GM18505 (cell line): ENCODE measurements at regions not wholly inside any gene's neighbourhood (a gene's known extent, or its start where the extent isn't known, plus 50 kb on each side); places are given as distances from the start of the nearest gene placed in this dataset.

ENCODE experiments used
- ATAC-seq: cut with Tn5 transposase; IDR thresholded peaks from one replicate; pipeline ENCODE4 v1.9.1; 2021; ENCODE audit not compliant: unreplicated experiment
- POLR2A ChIP-seq: IDR thresholded peaks from 4 replicates; pipeline ENCODE4 v1.6.1; 2011; ENCODE audit warnings: borderline replicate concordance; ENCODE audit not compliant: insufficient read depth, insufficient read length; ENCODE audit errors: extremely low read depth

DNA sequence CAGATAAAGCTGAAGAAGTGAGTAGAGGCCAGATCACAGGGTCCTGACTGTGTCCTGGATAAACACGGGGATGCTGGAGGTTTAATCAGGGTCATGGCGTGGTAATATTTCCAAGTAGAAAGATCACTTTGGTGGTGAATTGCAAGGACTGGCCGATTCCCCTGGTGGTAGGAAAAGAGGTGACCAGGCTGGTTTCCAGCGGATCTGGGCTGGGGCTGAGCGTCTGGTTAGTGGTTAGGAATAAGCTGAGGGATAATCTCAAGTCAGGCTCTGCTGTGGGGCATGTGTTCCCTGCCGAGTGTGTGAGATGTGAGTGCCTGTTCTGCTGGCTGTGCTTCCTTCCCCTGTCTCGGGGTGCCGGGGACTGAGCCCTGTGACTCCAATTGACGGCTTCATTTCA, 484.0 kb downstream of the TSN start:
- TF ChIP-seq POLR2A, result no peak
- ATAC-seq, result no peak

DNA sequence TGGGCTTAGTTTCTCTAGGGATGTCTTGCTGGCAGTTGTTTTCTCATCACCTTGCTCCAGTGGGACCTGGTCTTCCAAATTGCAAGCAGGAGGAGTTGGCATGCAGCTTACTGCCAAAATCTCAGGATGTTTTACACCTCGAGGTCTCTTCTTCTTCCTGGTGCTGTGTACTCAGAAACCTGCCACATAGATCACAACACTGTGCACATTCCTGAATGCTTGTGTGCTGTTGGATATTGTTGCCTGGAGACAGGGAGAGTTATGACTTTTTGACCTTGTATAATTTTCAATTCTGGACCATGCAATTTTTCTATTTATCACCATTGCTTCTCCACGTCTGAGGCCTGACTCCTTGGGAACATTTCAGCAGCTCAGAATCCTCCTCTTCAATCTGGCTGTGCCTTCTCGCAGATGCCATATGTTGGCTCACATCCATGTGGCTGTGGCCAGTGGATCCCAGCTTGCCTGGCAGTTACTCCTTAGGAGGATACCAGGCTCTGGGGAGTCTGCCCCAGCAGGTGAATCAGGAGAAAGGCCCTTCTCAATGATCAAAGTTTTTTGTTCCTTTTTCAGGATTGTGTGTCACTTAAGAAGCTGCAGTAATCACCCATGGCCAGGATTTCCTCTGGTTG, 489.3 kb downstream of the TSN start:
- no peak for ATAC-seq
- no peak for TF ChIP-seq POLR2A

DNA sequence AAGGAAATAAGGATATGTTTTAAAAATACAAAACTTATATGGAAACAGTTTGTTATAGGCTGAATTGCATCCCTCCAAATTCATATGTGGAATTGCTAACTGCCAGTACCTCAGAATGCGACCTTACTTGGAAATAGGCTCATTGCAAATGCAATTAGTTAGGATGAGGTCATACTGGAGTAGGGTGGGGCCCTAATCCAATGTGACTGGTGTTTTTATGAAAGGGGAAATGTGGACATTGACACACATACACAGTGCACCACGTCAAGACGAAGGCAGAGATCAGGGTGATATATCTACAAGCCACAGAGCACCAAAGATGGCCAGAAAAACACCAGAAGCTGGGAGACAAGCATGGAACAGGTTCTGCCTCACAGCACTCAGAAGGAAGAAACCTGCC, 494.2 kb downstream of the TSN start:
- ATAC-seq, result no peak
- no peak for TF ChIP-seq POLR2A

DNA sequence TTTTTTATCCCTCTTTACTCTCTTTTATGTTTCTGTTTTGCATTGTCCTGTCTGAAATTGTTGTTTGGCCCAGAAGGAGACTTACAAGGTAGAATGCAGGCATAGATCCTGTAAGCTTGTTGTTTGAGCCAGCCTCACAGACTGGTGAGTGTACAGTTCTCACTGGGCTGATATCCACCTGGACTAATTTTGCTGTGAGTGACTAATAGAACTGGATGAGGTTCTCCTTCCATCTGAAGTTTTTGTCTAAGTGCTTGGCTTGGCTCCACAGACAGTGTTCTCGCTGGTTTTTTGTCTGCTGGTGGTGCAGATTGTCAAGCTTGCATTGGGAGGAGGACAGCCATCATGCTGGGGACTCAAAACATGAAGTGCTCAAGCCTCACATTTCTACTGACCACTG, 495.7 kb downstream of the TSN start:
- TF ChIP-seq POLR2A, result no peak
- no peak for ATAC-seq

- ATAC-seq, result no peak
- no peak for TF ChIP-seq POLR2A
Measured at GRCh38 chr2:122251566-122251965, 496.1 kb downstream of the TSN start.

- ATAC-seq, result no peak
Measured at GRCh38 chr2:122255924-122256323, 500.5 kb downstream of the TSN start.

DNA sequence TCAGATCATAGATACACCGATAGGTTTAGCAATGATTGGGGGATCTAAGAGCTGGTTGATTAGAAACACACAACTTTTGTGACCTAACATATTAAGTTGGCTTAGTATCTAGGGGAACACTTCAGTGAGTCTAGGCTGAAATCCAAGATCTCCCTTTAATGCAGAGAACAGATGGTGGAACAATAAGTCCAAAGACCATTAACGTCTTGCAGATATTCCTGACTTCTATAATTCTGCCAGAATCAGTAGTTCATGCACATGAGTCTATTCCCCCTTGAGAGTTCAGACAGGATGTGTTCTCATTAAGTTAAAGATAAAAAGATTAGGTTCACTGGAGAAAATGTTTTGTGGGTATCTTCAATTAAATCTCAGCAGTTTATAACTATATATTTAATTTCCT, 506.5 kb downstream of the TSN start:
- no peak for ATAC-seq
- TF ChIP-seq POLR2A, result no peak

More at GRCh38 chr2:122255924-122256323, 500.5 kb downstream of the TSN start:
- TF ChIP-seq POLR2A, result no peak

DNA sequence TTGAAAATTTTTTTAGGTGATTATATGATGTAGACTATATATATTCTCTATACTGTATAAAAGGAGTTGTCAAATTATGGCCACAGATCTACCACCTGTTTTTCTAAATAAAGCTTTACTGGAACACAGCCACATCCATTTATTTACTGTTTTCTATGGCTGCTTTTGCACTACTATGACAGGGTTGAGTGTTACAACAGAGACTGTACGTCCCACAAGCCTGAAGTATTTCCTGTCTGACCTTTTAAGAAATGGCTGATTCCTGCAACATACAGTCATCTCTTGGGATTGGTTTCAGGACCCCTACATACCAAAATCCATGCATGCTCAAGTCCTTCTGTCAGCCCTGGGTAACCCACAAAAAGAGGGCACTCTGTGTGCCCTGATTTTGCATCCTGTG, 508.3 kb downstream of the TSN start:
- no peak for ATAC-seq
- no peak for TF ChIP-seq POLR2A

DNA sequence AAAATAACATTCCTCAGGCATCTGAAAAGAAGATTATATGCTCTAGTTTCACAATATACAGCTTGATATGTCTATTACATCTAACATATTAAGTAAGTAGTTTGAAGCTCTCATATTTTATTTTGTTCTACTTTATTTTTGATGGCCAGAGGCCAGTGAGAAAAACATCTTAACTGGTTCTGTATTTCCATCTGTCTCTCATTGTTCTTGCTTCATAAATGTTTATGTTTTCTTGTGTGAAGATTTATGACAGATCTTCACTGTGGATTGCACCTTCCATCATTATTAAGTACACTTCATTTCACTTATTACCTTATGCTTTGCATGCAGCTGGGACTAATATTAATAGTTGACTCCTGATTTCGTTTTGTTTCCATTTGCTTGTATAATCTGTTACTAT, 511.2 kb downstream of the TSN start:
- no peak for TF ChIP-seq POLR2A
- no peak for ATAC-seq

DNA sequence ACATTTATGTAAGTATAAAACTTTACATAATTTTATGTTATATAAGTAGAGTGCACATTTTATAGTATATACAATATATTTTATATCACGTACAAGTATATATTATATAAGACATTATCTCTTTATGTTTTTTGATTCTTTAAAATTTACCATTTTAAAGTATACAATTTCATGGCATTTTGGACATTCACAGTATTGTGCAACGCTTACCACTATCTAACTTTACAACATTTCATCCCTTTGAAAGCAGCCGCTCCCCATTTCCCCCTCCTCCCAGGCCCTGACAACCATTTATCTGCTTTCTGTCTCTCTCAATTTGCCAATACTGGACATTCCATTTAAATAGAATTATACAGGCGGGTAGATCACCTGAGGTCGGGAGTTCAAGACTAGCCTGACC, 512.5 kb downstream of the TSN start:
- TF ChIP-seq POLR2A, result no peak

GRCh38 chr2:122273785-122274419, 518.5 kb downstream of the TSN start:
- no peak for ATAC-seq
- no peak for TF ChIP-seq POLR2A

More for the DNA sequence above, 512.5 kb downstream of the TSN start:
- no peak for ATAC-seq

GRCh38 chr2:122277956-122278355, 522.5 kb downstream of the TSN start:
- ATAC-seq, result no peak

DNA sequence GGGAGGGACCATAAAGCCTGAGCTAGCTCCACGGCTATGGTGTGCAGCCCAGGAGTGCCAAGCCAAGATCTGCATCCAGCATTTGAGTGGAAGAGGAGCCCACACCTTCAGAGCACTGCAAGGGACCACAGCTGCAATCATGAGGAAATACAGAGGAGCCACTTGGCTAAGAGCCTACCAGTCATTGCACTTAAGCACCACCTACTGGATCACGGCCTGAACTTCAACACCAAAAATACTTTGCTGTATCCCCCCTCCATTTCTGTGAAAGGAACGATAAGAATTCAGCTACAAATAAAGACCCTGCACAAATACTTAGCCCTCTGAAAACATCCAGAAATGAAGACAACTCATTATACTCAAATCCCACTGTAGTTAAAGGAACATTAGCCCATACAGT, 545.3 kb downstream of the TSN start:
- ATAC-seq, result no peak
- no peak for TF ChIP-seq POLR2A

More at GRCh38 chr2:122277956-122278355, 522.5 kb downstream of the TSN start:
- TF ChIP-seq POLR2A, result no peak

DNA sequence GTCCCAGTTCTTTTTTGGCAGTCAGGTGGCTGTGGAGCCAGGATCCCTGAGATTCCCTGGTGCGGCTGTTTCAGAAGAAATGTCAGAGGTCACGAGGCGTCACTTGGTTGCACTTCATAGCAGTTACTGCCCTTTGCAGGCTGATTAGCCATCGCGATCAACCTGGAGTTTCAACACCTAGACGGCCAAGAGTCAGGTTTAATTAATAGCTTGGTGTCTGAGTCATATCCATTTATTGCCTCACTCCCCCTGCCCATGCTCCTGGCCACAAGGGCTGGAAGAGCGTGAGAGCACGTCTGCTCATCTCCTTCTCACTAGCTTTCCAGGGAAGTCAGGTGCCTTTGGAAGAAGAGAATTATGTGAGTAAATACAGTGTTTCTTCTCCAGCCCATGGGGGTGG, 552.3 kb downstream of the TSN start:
- ATAC-seq, result no peak
- no peak for TF ChIP-seq POLR2A

DNA sequence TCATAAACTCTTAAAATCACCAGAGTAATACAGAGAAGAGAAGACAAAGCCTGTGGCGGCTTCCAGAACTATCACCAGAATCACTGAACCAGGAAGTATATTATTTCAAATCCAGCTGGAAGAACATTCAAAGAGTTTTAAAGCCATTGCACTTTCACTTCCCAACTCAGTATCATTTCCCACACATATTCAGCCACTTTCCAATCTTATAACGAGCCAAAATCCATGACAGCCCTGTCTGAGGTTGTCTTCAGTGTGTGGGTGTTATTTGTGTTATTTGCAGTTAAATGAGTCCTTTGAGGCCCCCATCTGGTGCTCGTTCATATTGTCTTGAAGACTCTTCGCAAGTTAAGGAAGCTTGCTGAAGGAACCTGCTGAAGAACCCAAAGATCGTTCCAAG, 559.9 kb downstream of the TSN start:
- ATAC-seq, result no peak

DNA sequence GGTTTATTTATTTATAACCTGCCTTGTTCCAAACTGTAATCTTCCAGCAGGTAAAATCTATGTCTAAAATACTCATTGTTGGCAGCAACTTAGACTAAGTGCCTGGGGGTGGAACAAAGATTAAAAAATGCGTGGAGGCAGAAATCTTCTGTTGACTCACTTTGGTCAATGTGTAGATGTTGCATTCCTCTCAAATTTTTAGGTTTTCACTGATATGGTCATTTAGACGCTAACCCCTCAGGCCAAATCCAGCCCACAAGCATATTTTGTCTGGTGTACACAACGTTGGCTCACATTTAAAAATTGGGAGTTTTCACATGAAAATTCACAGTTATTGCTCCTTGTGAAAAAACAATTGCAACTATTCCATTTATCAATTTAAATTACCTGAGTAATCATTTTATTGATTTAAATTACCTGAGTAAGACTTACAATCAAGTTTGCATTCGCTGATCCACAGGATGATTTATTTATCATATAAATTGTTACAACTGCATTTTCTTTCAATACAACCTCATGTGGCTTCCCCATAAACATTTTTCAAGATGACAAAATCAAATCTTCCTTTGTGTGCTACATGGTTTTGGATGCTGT, 564.2 kb downstream of the TSN start:
- no peak for TF ChIP-seq POLR2A
- no peak for ATAC-seq

More for the DNA sequence above, 559.9 kb downstream of the TSN start:
- TF ChIP-seq POLR2A, result no peak
